ENCODE measurements at regions not wholly inside any gene's neighbourhood (a gene's known extent, or its start where the extent isn't known, plus 50 kb on each side); places are given as distances from the start of the nearest gene placed in this dataset.

- TF ChIP-seq POLR2A (IDR thresholded peaks at IDR 0.05) (no peak), CTCF (IDR thresholded peaks at IDR 0.05) (no peak)
These were observed 149.0 kb upstream of the RAB4A start for GRCh38 chr1:229121845-229122436.

Data from Peyer's patch (tissue), 4 donors.